ENCODE measurements at regions not wholly inside any gene's neighbourhood (a gene's known extent, or its start where the extent isn't known, plus 50 kb on each side); places are given as distances from the start of the nearest gene placed in this dataset.

DNA sequence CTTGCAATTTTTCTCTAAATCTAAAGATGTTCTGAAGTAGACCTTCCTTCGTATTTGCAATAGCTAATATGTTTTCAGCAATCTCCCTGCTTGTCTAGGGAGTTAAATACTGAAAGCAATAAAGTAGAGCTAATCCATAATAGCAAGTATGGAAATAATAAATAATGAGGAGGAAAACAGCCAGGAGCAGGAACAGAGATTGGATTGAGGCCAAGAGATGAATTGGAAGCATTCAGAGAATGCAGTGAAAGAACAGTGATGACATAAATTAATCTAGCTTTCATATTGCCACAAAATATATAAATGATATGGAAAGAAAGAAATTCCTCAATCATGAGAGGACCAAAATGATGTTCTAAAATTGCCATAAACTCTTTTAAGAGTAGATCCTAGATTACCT lies 679.7 kb downstream of the METTL4 start:
- DNase-seq, result no peak

DNA sequence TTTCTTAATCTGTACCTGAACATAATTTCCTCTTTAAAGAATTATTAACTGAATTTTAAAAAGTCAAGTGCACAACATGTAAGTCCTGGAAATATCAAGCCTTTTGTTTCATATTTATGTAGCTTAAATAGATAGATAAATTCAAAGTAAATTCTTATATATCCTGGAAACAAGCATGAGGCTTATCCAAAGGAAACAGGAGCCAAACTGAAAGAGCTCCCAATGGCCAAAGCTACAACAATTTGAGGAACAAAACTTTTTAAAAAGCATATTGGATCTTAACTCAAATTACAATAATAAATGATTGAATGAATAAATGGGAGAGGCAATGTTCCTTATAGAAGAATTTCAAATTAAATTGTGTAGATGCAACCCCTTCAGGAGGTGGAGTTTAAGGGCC lies 679.1 kb downstream of the METTL4 start:
- no peak for DNase-seq

GRCh38 chr18:1895456-1896185 lies 675.7 kb downstream of the METTL4 start:
- DNase-seq, result no peak

DNA sequence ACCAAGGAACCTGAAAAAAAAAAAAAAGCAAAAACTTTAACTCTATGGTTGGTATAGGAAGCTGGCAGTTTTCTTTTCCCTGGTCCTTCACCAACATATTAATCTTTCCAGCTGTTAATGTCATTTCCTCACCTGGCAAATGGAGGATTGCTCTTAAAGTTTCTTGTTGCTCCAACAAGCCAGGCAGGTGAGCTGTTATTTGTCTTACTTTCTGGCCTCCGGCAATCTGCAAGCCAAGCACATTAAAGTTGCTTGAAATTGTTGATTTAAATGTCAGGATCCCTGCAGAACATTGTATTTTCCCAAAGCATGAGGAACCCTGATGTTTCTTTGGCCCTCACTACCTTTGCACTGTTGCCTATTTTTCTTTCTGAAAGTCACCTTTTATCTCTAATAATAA lies 664.9 kb downstream of the METTL4 start:
- DNase-seq, result no peak

- DNase-seq, result no peak
Measured at GRCh38 chr18:1907470-1908206, 663.7 kb downstream of the METTL4 start.

DNA sequence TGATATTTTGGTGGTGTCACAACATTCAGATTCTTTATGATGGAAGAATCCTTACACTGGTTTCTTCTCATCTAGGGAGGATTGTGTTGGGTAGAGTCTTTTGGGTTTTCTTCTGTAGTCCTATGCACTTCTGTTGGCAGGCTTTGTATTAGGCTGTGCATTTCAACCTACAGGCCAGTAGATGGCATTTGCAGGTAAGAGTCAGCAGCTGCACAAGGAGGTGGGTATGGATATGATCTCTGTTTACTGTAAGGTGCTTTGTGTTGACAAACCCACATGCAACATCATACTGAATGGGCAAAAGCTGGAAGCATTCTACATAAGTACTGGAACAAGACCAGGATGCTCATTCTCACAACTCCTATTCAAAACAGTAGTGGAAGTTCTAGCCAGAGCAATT lies 656.8 kb downstream of the METTL4 start:
- DNase-seq, result no peak

DNA sequence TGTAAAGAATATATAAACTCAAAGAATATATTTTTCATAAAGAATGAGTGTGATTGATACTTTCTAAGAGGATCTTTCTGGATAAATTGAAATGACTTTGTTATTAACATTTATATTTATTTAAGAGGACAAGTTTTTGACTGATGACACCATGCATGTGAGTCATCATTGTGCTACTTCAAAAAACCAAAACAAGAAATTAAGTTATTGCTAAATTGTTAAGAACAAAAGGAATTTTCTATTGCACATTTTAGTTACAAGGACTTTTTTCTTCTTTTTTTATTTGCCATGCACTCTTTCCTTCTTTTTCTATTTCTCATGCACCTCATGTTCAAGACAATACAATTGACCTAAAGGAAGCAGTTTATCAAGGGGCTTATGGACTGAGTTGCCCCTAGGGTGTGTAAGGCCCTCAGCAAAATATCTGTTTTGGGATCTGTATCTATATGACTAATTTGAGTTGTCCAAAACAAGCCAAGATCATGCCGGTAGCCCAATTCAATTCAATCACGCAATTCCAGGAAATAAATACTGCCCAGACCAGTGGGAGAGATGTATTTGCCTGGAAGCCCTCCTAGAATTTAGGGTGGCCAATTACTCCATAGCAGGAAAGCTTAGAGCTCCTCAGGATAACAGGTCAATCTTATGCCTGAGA lies 654.3 kb downstream of the METTL4 start:
- DNase-seq, result no peak

- DNase-seq, result no peak
Measured at GRCh38 chr18:1917569-1917968, 653.7 kb downstream of the METTL4 start.

DNA sequence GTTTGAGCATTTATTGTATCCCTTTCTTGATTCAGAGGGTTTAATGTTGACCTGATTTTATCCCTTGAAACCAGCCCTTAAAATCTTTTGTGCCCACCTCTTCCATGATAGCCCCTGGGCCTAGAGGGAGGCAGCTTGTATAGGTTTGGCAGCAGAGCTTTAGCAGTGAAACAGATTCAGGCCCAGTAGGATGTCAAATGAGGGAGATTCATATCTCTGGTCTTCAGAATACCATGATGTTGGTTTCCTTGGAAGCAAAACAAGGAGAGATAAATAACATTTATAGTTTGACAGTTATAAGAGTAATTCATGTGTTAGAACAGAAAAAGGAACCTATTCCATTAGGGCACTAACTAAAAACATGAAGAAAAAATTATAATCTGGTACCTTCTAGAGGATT lies 649.2 kb downstream of the METTL4 start:
- DNase-seq, result no peak

DNA sequence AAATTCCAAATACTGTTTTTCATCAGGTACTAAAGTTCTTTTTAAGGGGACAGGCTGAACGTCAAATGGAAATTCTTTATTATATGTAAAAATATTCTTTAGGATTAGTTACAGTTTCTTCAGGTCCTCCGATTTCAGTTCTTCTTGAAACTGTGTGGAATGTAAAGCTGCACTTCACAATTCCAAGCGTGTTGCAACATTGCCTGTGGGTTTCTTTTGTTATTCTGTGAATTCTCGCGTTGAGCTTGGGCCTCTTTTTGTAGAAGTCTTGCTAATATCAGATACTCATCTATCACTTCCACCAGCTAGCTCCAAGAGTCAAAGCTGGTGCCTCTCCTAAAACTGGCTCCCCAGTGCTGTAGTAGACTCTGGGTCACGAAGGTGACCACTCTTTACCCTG lies 642.6 kb downstream of the METTL4 start:
- no peak for DNase-seq

GRCh38 chr18:1929720-1930119 lies 641.6 kb downstream of the METTL4 start:
- DNase-seq, result no peak

- no peak for DNase-seq
Measured at GRCh38 chr18:1930291-1931270, 640.7 kb downstream of the METTL4 start.

DNA sequence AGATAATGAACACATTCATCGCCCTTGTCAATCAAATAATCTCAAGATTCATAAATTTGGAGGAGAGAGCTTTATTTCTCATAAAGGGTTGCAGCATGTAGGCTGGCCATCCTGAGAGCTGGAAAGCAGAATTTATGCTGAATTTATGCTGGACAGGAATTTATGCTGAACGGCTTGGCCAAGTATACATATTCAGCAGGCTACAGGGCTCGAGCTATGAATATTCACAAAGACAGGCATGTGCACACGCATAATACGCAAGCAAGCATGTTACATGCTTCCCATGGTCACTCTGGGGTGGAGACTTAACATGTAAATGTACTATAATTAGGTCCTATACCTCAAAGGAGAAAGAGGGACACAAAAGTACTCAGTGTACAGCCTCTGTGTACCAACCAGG lies 618.8 kb downstream of the METTL4 start:
- no peak for DNase-seq

- no peak for DNase-seq
Measured at GRCh38 chr18:1954583-1955312, 616.6 kb downstream of the METTL4 start.

DNA sequence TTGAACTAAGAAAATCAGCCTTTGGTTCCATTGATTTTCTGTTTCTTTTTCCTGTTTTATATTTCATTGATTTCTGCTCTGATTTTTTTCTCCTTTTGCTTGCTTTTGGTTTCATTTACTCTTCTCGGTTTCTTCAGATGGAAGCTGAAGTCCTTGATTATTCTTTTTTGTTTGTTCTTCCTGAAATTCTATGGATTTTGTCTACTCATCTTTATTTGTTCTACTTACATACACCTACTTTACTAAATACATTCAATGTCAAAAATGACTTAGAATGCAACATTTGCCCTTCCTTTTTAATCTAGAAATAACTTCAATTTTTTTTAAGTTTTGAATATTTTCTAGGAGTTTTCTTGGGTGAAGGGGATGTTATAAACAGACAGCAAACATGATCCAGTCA lies 612.5 kb downstream of the METTL4 start:
- no peak for DNase-seq

DNA sequence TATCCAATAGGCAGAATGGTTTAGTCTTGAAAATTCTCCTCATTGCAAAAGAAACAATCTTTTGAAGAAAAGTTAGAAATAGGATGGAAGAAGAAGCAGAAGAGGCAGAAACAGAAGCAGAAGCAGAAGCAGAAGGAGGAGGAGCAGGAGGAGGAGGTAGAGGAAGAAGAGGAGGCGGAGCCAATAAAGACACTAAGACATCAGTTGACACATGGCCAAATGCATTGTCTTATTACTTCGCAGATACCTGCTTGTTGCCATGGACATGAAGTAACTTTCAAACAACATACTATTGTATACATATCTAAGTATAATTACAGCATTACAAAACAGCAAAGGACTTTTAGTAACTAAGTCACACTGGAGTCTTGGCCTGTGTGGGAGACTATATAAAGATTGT lies 606.3 kb downstream of the METTL4 start:
- no peak for DNase-seq

GRCh38 chr18:1965541-1965940 lies 605.8 kb downstream of the METTL4 start:
- no peak for DNase-seq

- DNase-seq, result no peak
Measured at GRCh38 chr18:1968801-1969498, 602.4 kb downstream of the METTL4 start.

DNA sequence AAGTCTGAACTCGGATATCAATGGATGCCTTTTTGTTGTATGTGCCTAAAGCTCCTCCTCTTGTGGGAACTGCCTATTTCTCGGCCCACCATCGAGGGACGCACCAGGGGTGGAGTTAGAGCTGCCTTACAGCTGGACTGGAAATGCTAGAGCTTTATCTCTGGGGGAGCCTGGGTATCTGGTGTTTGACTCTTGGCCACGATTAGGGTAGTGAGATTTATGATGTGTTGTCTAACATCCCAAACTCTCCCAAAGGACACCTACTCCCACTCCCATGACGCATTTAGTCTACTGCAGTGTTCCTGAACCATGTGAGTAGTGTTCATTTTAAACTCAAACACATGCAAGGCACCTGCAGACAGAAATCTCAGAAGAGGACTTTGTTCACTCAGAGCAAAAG lies 594.8 kb downstream of the METTL4 start:
- no peak for DNase-seq

- DNase-seq, result no peak
Measured at GRCh38 chr18:1982056-1982455, 589.2 kb downstream of the METTL4 start.

GRCh38 chr18:1983746-1984515 lies 587.4 kb downstream of the METTL4 start:
- DNase-seq, result no peak

All from inflammatory macrophage treated with lipopolysaccharide for 4 hours (primary cell).